Fibroblast of the conjunctiva (primary cell): ENCODE measurements at regions not wholly inside any gene's neighbourhood (a gene's known extent, or its start where the extent isn't known, plus 50 kb on each side); places are given as distances from the start of the nearest gene placed in this dataset.
"Not testable (repeated sequence)": the region's sequence is repeated elsewhere in the genome, so short reads cannot be mapped to it uniquely, and the experiment has no call there.

Experiments
- DNase-seq: peaks from one replicate; pipeline ENCODE4 v3.0.0-alpha.2; 2010; ENCODE audit warnings: low read depth

GRCh38 chr15:70248116-70249025 is 150.7 kb upstream of the TLE3 start:
- no peak for DNase-seq

- DNase-seq, result no peak
Measured at GRCh38 chr15:70247281-70247680, 149.6 kb upstream of the TLE3 start.

- no peak for DNase-seq
Measured at GRCh38 chr15:70246623-70247220, 149.0 kb upstream of the TLE3 start.

- no peak for DNase-seq
Measured at GRCh38 chr15:70245932-70246622, 148.4 kb upstream of the TLE3 start.

- no peak for DNase-seq
Measured at GRCh38 chr15:70244978-70245542, 147.3 kb upstream of the TLE3 start.

- no peak for DNase-seq
Measured at GRCh38 chr15:70243686-70244540, 146.2 kb upstream of the TLE3 start.

GRCh38 chr15:70242951-70243685 is 145.4 kb upstream of the TLE3 start:
- no peak for DNase-seq

- DNase-seq, result no peak
Measured at GRCh38 chr15:70241561-70242320, 144.0 kb upstream of the TLE3 start.

GRCh38 chr15:70240820-70241430 is 143.2 kb upstream of the TLE3 start:
- no peak for DNase-seq

GRCh38 chr15:70240082-70240481 is 142.4 kb upstream of the TLE3 start:
- DNase-seq, result no peak

GRCh38 chr15:70238917-70239316 is 141.2 kb upstream of the TLE3 start:
- no peak for DNase-seq

- DNase-seq, result no peak
Measured at GRCh38 chr15:70237626-70238025, 139.9 kb upstream of the TLE3 start.

- DNase-seq, result no peak
Measured at GRCh38 chr15:70236341-70237086, 138.8 kb upstream of the TLE3 start.

- no peak for DNase-seq
Measured at GRCh38 chr15:70235347-70235746, 137.6 kb upstream of the TLE3 start.

- DNase-seq, result peak; percentile 10
Measured at GRCh38 chr15:70234256-70234905, 136.7 kb upstream of the TLE3 start.

- no peak for DNase-seq
Measured at GRCh38 chr15:70231484-70231883, 133.8 kb upstream of the TLE3 start.

- not testable (repeated sequence) for DNase-seq
Measured at GRCh38 chr15:70227918-70228317, 130.2 kb upstream of the TLE3 start.

GRCh38 chr15:70227147-70227546 is 129.4 kb upstream of the TLE3 start:
- DNase-seq, result no peak
